Keratinocyte (primary cell): ENCODE measurements at regions not wholly inside any gene's neighbourhood (a gene's known extent, or its start where the extent isn't known, plus 50 kb on each side); places are given as distances from the start of the nearest gene placed in this dataset.

Experiments used
- DNase-seq: peaks from one replicate; pipeline ENCODE4 v3.0.0-alpha.2; 2011; ENCODE audit warnings: low read depth, missing footprints, low spot score
- FAIRE-seq: peaks from 2 replicates; lab custom pipeline; 2011; peaks lifted over from hg19 to GRCh38; lab: Jason Lieb, UNC
- H2AFZ ChIP-seq: 2 replicates; pipeline ENCODE4 v1.6.0; 2012; ENCODE audit warnings: low read length, control low read depth, inconsistent platforms; ENCODE audit not compliant: control insufficient read depth
- H3K27ac ChIP-seq: 2 replicates; pipeline ENCODE4 v1.5.1; 2011; ENCODE audit warnings: low read length; ENCODE audit not compliant: control insufficient read depth, insufficient read depth
- H3K27me3 ChIP-seq: 3 replicates; pipeline ENCODE4 v1.6.0; 2011; ENCODE audit warnings: low read length; ENCODE audit not compliant: control insufficient read depth, insufficient read depth; ENCODE audit errors: extremely low read depth
- H3K36me3 ChIP-seq, 2 experiments: 2 replicates in 1 of 2; 3 replicates in 1 of 2; pipeline ENCODE4 v1.5.1; 2011; ENCODE audit warnings: low read length in 2 of 2, mild to moderate bottlenecking in 1 of 2; ENCODE audit not compliant: control insufficient read depth in 2 of 2, insufficient read depth in 2 of 2; ENCODE audit errors: extremely low read depth in 1 of 2
- H3K4me1 ChIP-seq: 3 replicates; pipeline ENCODE4 v1.5.1; 2011; ENCODE audit warnings: low read length; ENCODE audit not compliant: control insufficient read depth, insufficient read depth; ENCODE audit errors: extremely low read depth
- H3K4me2 ChIP-seq: 3 replicates; pipeline ENCODE4 v1.6.0; 2011; ENCODE audit warnings: low read depth, low read length; ENCODE audit not compliant: control insufficient read depth, insufficient read depth; ENCODE audit errors: extremely low read depth
- H3K4me3 ChIP-seq, 3 experiments: fragments of 200-600 bp in 1 of 3; sonication (generic) in 1 of 3; 2 replicates in 2 of 3; 3 replicates in 1 of 3; pipeline ENCODE4 v1.5.1; 2011 to 2016; ENCODE audit warnings: low read length in 3 of 3, mild to moderate bottlenecking in 3 of 3, control low read depth in 2 of 3, inconsistent platforms in 1 of 3, low read depth in 1 of 3, mixed read lengths in 1 of 3, mixed run types in 1 of 3, moderate library complexity in 1 of 3; ENCODE audit not compliant: control insufficient read depth in 2 of 3, insufficient read depth in 2 of 3; ENCODE audit errors: extremely low read depth in 1 of 3
- H3K79me2 ChIP-seq: 2 replicates; pipeline ENCODE4 v1.6.0; 2012; ENCODE audit warnings: low read length; ENCODE audit not compliant: control insufficient read depth, insufficient read depth
- H3K9ac ChIP-seq: 3 replicates; pipeline ENCODE4 v1.6.0; 2011; ENCODE audit warnings: low read length; ENCODE audit not compliant: control insufficient read depth, insufficient read depth; ENCODE audit errors: extremely low read depth
- H3K9me1 ChIP-seq: 3 replicates; pipeline ENCODE4 v1.6.0; 2011; ENCODE audit warnings: low read length; ENCODE audit not compliant: control insufficient read depth, insufficient read depth; ENCODE audit errors: extremely low read depth
- H3K9me3 ChIP-seq: 2 replicates; pipeline ENCODE4 v1.5.1; 2012; ENCODE audit warnings: low read depth, low read length; ENCODE audit not compliant: control insufficient read depth
- H4K20me1 ChIP-seq: 3 replicates; pipeline ENCODE4 v1.6.0; 2011; ENCODE audit warnings: low read length; ENCODE audit not compliant: control insufficient read depth, insufficient read depth; ENCODE audit errors: extremely low read depth
- EZH2 ChIP-seq: IDR thresholded peaks from one replicate; pipeline ENCODE4 v1.6.1; 2012; ENCODE audit warnings: inconsistent platforms, mild to moderate bottlenecking, low read length, moderate library complexity
- dilution Hi-C: fragments of 300-500 bp; cut with MboI; formaldehyde crosslinking; loops from one replicate; pipeline ENCODE4 v1.7.0; 2020; ENCODE audit warnings: low sequenced_read_pairs; ENCODE audit not compliant: extremely low pct_ligation_motif_present
- TF ChIP-seq, protein P1 (sequence below), 3 experiments: IDR thresholded peaks in 1 of 3; conservative IDR thresholded peaks in 1 of 3; optimal IDR thresholded peaks in 1 of 3; 2 replicates in 2 of 3; 3 replicates in 1 of 3; pipeline versions ENCODE3 to v1.5.1; 2011; ENCODE audit warnings: low read length in 3 of 3, mild to moderate bottlenecking in 3 of 3, moderate library complexity in 2 of 3, control low read depth in 1 of 3, inconsistent platforms in 1 of 3; ENCODE audit not compliant: insufficient read depth in 2 of 3; ENCODE audit errors: extremely low read depth in 1 of 3

- dilution Hi-C loops, result loop anchor here (25.0 kb wide), 1 partner anchor 1153 kb away; the partner anchor contains the start of gene FZD8
Measured at GRCh38 chr10:36789974-36790373, 335.4 kb upstream of the ANKRD30A start.

GRCh38 chr10:36788152-36788551, 337.2 kb upstream of the ANKRD30A start:
- Histone ChIP-seq H3K4me3 (no peak overlapping the region), H2AFZ (no peak overlapping the region), H3K4me2 (no peak overlapping the region), H3K27ac (no peak overlapping the region), H3K9me1 (no peaks in the 10 kb centered on the region), H3K79me2 (no peaks in the 10 kb centered on the region), H3K9ac (no peak overlapping the region), H3K4me1 (no peaks in the 10 kb centered on the region), H3K9me3 (no peaks in the 10 kb centered on the region), H3K27me3 (no peaks in the 10 kb centered on the region), H4K20me1 (no peaks in the 10 kb centered on the region), H3K36me3 (no peaks in the 10 kb centered on the region)
- dilution Hi-C loops, result loop anchor here (25.0 kb wide), 1 partner anchor 1151 kb away; the partner anchor contains the start of gene FZD8
- TF ChIP-seq EZH2, result no peak
- TF ChIP-seq, protein P1, sequence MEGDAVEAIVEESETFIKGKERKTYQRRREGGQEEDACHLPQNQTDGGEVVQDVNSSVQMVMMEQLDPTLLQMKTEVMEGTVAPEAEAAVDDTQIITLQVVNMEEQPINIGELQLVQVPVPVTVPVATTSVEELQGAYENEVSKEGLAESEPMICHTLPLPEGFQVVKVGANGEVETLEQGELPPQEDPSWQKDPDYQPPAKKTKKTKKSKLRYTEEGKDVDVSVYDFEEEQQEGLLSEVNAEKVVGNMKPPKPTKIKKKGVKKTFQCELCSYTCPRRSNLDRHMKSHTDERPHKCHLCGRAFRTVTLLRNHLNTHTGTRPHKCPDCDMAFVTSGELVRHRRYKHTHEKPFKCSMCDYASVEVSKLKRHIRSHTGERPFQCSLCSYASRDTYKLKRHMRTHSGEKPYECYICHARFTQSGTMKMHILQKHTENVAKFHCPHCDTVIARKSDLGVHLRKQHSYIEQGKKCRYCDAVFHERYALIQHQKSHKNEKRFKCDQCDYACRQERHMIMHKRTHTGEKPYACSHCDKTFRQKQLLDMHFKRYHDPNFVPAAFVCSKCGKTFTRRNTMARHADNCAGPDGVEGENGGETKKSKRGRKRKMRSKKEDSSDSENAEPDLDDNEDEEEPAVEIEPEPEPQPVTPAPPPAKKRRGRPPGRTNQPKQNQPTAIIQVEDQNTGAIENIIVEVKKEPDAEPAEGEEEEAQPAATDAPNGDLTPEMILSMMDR (optimal IDR thresholded peaks at IDR 0.05 in 1 of 3, IDR thresholded peaks at IDR 0.05 in 1 of 3, conservative IDR thresholded peaks at IDR 0.05 in 1 of 3; ENCODE audit: extremely low read depth in 1 of 3, insufficient read depth in 2 of 3, low read length in 3 of 3), result no peak
- FAIRE-seq, result no peak
- DNase-seq, result no peak

More at GRCh38 chr10:36789974-36790373, 335.4 kb upstream of the ANKRD30A start:
- Histone ChIP-seq H3K4me1 (no peaks in the 10 kb centered on the region), H3K27ac (no peak overlapping the region), H3K9me3 (no peaks in the 10 kb centered on the region), H4K20me1 (no peaks in the 10 kb centered on the region), H3K4me2 (no peak overlapping the region), H3K36me3 (no peaks in the 10 kb centered on the region), H3K79me2 (no peaks in the 10 kb centered on the region), H3K27me3 (no peaks in the 10 kb centered on the region), H3K9ac (no peak overlapping the region), H3K4me3 (no peak overlapping the region), H3K9me1 (no peaks in the 10 kb centered on the region), H2AFZ (no peak overlapping the region)
- peak; percentile 20 for FAIRE-seq
- TF ChIP-seq, protein P1 (optimal IDR thresholded peaks at IDR 0.05 in 1 of 3, IDR thresholded peaks at IDR 0.05 in 1 of 3, conservative IDR thresholded peaks at IDR 0.05 in 1 of 3; ENCODE audit: extremely low read depth in 1 of 3, insufficient read depth in 2 of 3, low read length in 3 of 3), result no peak
- no peak for TF ChIP-seq EZH2
- DNase-seq, result no peak
